Putamen (tissue), 1 donor: ENCODE measurements at regions not wholly inside any gene's neighbourhood (a gene's known extent, or its start where the extent isn't known, plus 50 kb on each side); places are given as distances from the start of the nearest gene placed in this dataset.

ENCODE experiments used
- DNase-seq: peaks from one replicate; pipeline ENCODE4 v3.0.0-alpha.2; 2016; ENCODE audit warnings: low spot score

GRCh38 chr14:58846682-58847465, 209.1 kb downstream of the DACT1 start:
- DNase-seq = no peak

DNA sequence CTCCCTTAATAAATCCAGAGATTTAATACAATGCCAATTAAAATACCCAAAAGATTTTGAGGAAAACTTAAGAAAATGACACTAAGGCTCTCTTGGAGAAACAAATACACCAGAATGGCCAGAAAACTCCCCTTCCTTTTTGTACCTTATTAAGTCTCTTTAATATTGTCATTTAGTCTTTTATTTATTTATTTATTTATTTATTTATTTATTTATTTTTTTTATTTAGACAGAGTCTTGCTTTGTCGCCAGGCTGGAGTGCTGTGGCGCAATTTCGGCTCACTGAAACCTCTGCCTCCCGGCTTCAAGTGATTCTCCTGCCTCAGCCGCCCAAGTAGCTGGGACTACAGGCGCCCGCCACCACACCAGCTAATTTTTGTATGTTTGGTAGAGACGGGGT, 210.6 kb downstream of the DACT1 start:
- DNase-seq = no peak

- no peak for DNase-seq
Observed at GRCh38 chr14:58849601-58850000, 211.8 kb downstream of the DACT1 start.

- DNase-seq = no peak
Observed at GRCh38 chr14:58850011-58850410, 212.2 kb downstream of the DACT1 start.

DNA sequence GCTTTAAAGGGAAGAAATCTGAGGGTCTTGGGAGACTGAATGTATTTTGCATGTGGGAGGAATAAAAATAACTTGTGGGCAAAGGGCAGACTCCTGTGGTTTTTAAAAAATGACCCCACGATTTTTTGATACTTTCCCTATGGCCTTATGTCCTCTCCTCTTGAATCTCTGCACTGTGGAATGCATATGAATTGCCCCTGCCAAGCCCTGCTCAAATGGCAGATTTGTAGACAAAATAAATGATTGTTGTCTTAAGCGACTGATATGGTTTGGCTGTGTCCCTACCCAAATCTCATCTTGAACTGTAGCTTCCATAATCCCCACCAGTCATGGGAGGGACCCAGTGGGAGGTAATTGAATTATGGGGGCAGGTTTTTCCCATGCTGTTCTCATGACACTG, 223.8 kb downstream of the DACT1 start:
- DNase-seq = no peak

GRCh38 chr14:58862416-58863160, 224.8 kb downstream of the DACT1 start:
- DNase-seq = no peak

DNA sequence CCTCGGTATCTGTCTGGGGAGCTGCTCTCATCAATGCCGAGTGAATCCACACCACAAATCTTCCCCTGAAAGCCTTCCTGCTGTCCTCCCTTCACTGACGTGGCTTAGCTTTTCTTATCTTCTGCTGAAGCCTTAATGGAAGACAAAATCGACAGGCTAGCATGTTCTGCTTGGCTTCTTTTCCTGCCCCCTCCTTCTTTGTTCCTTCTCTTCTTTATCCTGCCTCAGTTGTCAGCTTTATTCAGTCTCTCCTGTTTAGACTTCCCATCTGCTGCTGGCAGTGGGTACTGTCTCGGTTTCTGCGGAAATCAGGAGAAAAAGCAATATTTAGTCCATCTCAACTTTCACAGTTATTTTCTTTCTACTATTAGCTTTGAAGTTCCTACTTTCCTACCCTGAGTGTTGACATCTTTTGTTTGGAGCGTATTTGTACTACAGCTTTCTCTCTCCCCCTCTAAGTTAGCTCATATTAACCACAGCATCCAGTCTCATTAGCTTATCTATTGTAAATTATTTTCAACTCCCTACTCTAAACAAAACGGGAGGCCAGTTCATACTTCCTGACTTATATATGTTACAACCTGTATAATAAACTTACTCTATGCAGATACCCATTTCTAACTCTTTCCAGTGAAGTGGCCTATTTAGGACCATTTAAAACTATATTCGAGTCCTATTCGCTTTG, 226.0 kb downstream of the DACT1 start:
- no peak for DNase-seq

GRCh38 chr14:58864751-58865513, 227.2 kb downstream of the DACT1 start:
- DNase-seq = no peak

DNA sequence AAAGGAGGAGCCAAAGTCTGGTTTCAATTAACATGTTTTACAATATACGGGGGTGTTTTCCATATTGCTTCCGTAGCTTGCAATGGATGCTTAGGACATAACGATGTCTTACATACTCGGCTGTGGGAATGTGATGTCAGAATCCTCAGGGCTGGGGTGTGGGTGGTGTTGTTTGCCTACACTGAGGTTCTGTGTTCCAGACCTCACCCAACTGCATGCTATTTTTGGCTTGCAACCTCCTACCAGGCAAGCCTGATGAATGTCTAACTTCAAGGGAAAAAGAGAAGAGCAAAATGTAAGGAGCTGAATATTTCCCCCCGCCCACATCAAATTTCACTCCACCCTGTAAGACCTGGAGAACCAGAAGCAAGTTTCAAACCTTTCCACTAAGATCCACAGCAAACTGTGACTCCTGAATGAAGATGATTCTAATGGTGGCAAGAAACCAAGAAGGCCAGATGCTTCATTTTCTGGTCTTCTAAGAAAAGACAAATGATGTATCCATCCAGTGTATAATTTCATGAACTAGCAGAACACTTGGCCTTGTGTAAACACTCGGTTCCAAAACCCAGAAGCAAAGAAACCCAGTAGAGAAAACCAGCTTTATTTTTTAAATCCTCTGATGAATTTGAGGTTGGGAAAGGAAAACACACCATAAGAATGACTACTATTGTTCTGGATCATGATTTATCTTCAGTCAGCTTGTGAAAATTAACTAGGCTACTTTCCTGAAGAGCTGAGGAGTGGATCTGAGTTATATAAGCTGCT, 227.9 kb downstream of the DACT1 start:
- peak; percentile 8 for DNase-seq

GRCh38 chr14:58866391-58866790, 228.6 kb downstream of the DACT1 start:
- no peak for DNase-seq

DNA sequence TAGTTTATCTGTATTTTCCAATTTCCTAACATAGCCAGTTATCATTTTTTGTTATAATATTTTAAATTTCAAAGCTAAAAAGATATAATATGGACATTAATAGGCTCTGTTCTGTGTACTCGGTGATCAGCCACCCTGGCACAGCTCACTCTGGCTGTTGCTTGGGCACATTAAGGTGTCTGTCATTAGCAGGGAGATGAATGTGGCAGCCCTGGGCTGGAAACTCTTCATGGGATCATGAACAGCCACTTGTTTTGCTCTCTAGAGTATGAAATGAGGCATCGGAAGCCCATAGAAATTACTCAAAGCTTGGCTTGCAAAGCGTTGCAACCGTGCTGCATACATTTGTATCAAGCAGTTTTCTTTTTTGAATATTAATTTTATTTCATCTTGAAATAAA, 233.2 kb downstream of the DACT1 start:
- DNase-seq = no peak

GRCh38 chr14:58871573-58871972, 233.8 kb downstream of the DACT1 start:
- DNase-seq = no peak

DNA sequence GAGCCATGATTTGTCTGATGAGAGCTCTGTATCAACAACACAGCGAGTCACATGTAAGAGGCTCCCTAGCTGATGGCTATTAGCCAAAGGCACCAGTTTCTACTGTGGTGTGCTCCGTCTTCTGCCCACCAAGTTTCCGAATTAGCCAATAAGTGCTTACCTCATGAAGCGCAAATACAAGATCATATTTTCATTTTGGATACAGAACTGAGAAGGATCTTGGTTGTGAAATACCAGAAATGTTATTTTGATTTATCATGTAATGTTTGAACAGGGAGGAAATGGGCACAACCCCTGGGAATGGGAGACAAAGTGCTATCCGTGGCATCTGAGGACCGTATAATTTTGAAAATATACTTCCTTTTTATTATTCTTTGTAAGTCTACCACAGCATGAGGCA, 234.3 kb downstream of the DACT1 start:
- DNase-seq = no peak

GRCh38 chr14:58873228-58873953, 235.6 kb downstream of the DACT1 start:
- DNase-seq = no peak

DNA sequence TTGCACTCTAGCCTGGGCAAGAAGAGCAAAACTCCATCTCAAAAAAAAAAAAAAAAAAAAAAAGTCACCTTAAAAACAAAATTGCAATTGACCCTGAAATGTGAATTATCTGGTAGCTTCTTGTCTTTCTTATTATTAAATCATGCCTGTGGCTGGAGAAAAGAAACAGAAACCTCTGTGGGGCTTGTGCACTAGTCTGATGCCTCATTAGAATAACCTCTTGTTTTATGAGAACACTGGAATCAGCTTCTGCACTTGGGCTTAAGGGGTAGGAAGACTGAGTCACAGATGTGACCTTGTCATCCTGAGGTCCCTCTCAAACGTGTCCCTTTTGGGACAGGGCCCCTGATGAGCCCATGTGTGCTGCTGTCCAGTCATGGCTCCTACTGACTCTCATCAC, 237.9 kb downstream of the DACT1 start:
- no peak for DNase-seq

DNA sequence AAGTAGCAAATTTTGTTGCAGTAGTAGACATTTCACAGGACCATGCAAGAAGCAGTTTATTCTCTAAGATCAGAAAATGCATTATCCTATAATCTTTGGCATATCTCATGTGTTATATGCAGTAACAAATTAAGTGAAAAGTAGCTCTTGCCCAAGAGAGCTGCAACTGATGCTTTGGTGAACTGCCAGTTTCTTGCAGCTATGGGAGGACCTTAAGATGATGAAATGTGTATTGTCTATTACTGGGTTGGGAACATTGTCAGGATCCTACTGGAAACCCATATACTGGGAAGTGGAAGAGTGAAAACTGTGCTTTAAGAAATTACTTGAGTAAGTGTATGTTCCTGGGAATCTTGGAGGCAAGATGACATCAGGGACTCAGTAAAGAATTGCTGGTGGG, 238.8 kb downstream of the DACT1 start:
- no peak for DNase-seq

- DNase-seq = no peak
Observed at GRCh38 chr14:58878439-58879139, 240.8 kb downstream of the DACT1 start.

DNA sequence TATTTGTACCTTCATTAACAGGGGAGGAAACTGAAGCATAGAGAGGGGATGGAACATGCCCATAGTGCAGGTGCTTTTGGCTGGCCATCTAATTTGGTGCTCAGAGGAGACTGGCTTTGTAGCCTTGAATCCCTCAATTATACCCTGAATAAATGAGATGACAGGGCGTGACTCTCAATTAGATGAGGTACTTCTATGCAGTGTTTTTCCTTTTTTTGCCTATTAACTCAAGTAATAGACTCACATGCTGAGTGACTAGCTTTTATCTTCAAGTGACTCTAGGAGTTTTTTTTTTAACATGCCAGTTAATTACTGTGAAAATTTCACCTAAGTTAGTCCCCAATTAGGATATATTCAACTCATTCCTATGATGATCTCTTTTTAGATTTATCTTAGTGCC, 243.7 kb downstream of the DACT1 start:
- no peak for DNase-seq

DNA sequence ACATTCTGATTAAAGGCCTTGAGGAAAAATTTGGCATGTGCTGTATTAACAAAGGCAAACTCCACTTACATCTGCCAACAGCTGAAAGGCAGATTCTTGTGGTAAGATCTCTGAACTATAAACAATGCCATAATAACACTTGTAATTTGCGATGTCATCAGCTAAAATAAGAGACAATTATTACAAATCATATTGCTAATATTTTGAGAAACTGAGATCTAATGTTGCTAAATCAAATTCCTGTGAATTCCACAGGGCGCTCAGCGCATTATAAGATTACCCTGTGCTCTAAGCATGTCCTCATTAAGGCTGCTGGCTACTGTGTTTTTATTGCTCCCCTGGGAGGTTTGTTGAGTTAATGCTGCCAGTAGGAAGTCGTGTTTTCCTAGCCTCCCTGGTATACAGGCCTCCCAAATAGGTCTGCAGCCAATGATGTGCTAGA, 244.8 kb downstream of the DACT1 start:
- no peak for DNase-seq

GRCh38 chr14:58884442-58884841, 246.7 kb downstream of the DACT1 start:
- DNase-seq = no peak
